ENCODE measurements at regions not wholly inside any gene's neighbourhood (a gene's known extent, or its start where the extent isn't known, plus 50 kb on each side); places are given as distances from the start of the nearest gene placed in this dataset.

DNA sequence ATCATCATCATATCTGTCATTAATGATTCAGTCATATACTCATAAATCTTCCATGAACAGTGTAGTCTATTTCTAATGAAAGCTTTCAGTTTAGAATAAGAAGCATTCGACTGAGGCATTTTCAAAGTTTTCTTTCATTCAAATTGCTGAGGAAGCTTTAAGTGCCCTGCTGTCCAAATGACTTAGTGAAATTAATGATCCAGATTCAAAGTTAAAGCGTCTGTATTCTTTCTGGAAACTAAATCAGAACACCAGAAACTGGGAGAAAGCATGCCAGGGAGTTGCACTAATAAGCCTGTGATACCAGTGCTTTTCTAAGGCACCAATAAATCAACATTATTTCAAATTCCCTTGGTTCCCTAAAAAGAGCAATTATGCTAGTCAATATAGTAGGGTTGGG lies 367.8 kb upstream of the ANO5 start:
- no peak for DNase-seq (ENCODE audit: low read depth in 6 of 9, low spot score in 9 of 9)
- Histone ChIP-seq H3K9me3 (ENCODE audit: control insufficient read depth in 2 of 2, insufficient read depth in 1 of 2, low read length in 1 of 2) (no peaks in the 10 kb centered on the region), H3K36me3 (ENCODE audit: control insufficient read depth in 2 of 2, insufficient read depth in 2 of 2, low read length in 1 of 2) (no peaks in the 10 kb centered on the region), H3K4me3 (ENCODE audit: low read length in 2 of 2) (no peak overlapping the region), H3K4me1 (ENCODE audit: control insufficient read depth in 2 of 2, insufficient read depth in 2 of 2, low read length in 2 of 2) (no peaks in the 10 kb centered on the region), H3K27ac (ENCODE audit: low read depth in 1 of 2, low read length in 1 of 2) (no peak overlapping the region), H3K27me3 (ENCODE audit: control insufficient read depth in 2 of 2, insufficient read depth in 1 of 2, low read length in 1 of 2) (no peaks in the 10 kb centered on the region)
- WGBS = 94% methylated on average over 2 of the region's 2 CpGs

DNA sequence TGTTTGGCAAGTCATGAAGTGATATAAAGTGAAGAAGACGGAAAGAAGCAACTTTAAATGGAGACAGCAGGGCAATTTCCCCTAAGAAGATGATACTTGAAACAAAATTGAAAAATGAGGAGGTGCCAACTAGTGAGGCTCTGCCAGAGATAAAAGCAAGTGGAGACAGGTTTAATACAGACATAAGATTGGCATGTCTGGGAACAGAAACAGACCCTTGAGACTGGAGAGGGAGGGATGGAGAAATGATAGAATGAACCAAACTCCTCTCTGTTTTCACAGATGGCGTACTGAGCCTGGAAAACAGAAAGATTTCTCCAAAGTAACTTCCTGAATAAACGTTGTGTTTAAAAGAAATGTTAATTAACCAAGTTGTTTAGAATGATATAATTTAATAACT lies 354.5 kb upstream of the ANO5 start:
- Histone ChIP-seq H3K9me3 (ENCODE audit: control insufficient read depth in 2 of 2, insufficient read depth in 1 of 2, low read length in 1 of 2) (no peaks in the 10 kb centered on the region), H3K27me3 (ENCODE audit: control insufficient read depth in 2 of 2, insufficient read depth in 1 of 2, low read length in 1 of 2) (no peaks in the 10 kb centered on the region), H3K4me3 (ENCODE audit: low read length in 2 of 2) (no peak overlapping the region), H3K4me1 (ENCODE audit: control insufficient read depth in 2 of 2, insufficient read depth in 2 of 2, low read length in 2 of 2) (no peaks in the 10 kb centered on the region), H3K27ac (ENCODE audit: low read depth in 1 of 2, low read length in 1 of 2) (no peak overlapping the region), H3K36me3 (ENCODE audit: control insufficient read depth in 2 of 2, insufficient read depth in 2 of 2, low read length in 1 of 2) (no peaks in the 10 kb centered on the region)
- no peak for DNase-seq (ENCODE audit: low read depth in 6 of 9, low spot score in 9 of 9)
- WGBS = 85% methylated on average over 3 of the region's 3 CpGs

DNA sequence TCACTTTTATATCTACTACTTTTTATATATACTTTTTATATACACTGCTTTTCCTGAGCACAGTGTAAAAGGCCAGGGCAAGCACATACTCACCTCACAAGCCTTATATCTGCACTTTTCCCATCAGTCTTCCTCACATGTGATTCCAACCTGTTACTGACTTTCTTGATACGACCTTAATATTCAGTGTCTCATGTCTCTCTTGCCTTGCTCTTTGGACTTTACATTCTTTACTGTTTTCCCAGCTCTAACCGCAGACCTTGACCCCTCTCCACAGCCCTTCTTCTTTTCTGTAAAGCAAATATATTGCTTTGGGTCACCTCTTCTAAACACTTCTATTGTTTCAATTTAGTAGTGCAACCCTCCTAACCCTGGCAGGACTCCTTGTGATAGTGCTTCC lies 353.1 kb upstream of the ANO5 start:
- Histone ChIP-seq H3K4me3 (ENCODE audit: low read length in 2 of 2) (no peak overlapping the region), H3K4me1 (ENCODE audit: control insufficient read depth in 2 of 2, insufficient read depth in 2 of 2, low read length in 2 of 2) (no peaks in the 10 kb centered on the region), H3K27ac (ENCODE audit: low read depth in 1 of 2, low read length in 1 of 2) (no peak overlapping the region), H3K36me3 (ENCODE audit: control insufficient read depth in 2 of 2, insufficient read depth in 2 of 2, low read length in 1 of 2) (no peaks in the 10 kb centered on the region), H3K9me3 (ENCODE audit: control insufficient read depth in 2 of 2, insufficient read depth in 1 of 2, low read length in 1 of 2) (no peaks in the 10 kb centered on the region), H3K27me3 (ENCODE audit: control insufficient read depth in 2 of 2, insufficient read depth in 1 of 2, low read length in 1 of 2) (no peaks in the 10 kb centered on the region)
- WGBS = 97% methylated on average over 2 of the region's 2 CpGs
- no peak for DNase-seq (ENCODE audit: low read depth in 6 of 9, low spot score in 9 of 9)

DNA sequence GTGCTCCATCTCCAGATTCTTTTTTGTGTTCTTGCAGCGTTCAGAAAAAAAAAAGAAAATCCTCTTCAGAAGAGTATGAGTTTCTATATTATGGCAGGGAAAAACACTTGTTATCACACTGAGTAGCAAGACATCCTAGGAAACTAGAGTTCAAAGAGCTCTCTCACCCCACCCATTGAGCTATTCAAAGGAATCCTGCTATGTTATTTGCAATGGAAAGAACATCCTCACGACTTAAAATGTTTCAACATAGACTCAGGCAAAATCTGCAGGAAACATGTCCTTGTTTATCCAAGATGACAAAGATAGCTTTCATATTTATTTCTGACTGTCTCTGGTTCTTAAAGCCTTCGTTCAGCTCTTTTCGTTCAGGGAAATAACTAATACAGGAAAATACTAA lies 331.6 kb upstream of the ANO5 start:
- Histone ChIP-seq H3K27ac (ENCODE audit: low read depth in 1 of 2, low read length in 1 of 2) (no peak overlapping the region), H3K4me1 (ENCODE audit: control insufficient read depth in 2 of 2, insufficient read depth in 2 of 2, low read length in 2 of 2) (no peaks in the 10 kb centered on the region), H3K36me3 (ENCODE audit: control insufficient read depth in 2 of 2, insufficient read depth in 2 of 2, low read length in 1 of 2) (no peaks in the 10 kb centered on the region), H3K9me3 (ENCODE audit: control insufficient read depth in 2 of 2, insufficient read depth in 1 of 2, low read length in 1 of 2) (no peaks in the 10 kb centered on the region), H3K4me3 (ENCODE audit: low read length in 2 of 2) (no peak overlapping the region), H3K27me3 (ENCODE audit: control insufficient read depth in 2 of 2, insufficient read depth in 1 of 2, low read length in 1 of 2) (no peaks in the 10 kb centered on the region)
- no peak for DNase-seq (ENCODE audit: low read depth in 6 of 9, low spot score in 9 of 9)
- 53% methylated on average over 4 of the region's 4 CpGs for WGBS

DNA sequence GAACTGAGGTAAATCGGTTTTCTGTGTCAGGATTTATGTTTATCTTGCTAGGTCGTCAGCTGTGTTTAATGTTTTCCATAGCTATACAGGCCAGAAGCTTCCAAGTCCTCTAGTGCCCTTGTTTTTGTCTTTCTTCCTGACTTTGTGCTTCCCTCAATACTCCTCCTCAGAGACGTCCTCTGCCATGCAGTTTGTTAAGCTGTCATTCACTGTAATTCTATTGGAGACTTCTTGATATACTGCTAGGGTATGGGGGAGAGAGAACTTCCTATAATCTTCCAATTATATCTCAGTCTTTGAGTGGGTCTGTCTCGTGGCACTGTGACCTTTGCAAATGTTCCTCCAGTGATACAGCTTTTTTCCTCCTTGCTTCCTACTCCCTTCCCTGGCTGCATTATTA lies 327.3 kb upstream of the ANO5 start:
- 74% methylated on average over 4 of the region's 4 CpGs for WGBS
- DNase-seq (ENCODE audit: low read depth in 6 of 9, low spot score in 9 of 9) = no peak
- H3K9me3 ChIP-seq (ENCODE audit: control insufficient read depth in 2 of 2, insufficient read depth in 1 of 2, low read length in 1 of 2) = no peaks in the 10 kb centered on the region
- no peaks in the 10 kb centered on the region for H3K4me1 ChIP-seq (ENCODE audit: control insufficient read depth in 2 of 2, insufficient read depth in 2 of 2, low read length in 2 of 2)
- no peak overlapping the region for H3K4me3 ChIP-seq (ENCODE audit: low read length in 2 of 2)
- no peak overlapping the region for H3K27ac ChIP-seq (ENCODE audit: low read depth in 1 of 2, low read length in 1 of 2)
- no peaks in the 10 kb centered on the region for H3K36me3 ChIP-seq (ENCODE audit: control insufficient read depth in 2 of 2, insufficient read depth in 2 of 2, low read length in 1 of 2)
- H3K27me3 ChIP-seq (ENCODE audit: control insufficient read depth in 2 of 2, insufficient read depth in 1 of 2, low read length in 1 of 2) = no peaks in the 10 kb centered on the region

DNA sequence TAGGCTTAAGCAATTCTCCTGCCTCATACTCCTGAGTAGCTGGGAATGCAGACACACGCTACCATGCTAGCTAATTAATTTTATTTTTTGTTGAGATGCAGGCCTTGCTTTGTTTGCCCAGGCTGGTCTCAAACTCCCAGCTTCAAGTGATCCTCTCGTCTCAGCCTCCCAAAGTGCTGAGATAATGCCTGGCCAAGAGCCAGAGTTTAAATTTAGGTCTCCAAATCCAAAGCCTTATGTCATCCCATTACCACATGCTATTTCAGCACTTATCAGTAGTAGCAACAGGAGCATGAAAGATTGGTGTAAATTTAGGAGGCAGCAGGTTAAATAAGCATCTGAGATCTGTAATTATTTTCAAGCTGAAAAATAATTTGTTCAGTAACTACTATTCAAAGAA lies 326.1 kb upstream of the ANO5 start:
- H3K9me3 ChIP-seq (ENCODE audit: control insufficient read depth in 2 of 2, insufficient read depth in 1 of 2, low read length in 1 of 2) = no peaks in the 10 kb centered on the region
- H3K27ac ChIP-seq (ENCODE audit: low read depth in 1 of 2, low read length in 1 of 2) = no peak overlapping the region
- WGBS = 89% methylated on average over 2 of the region's 2 CpGs
- no peaks in the 10 kb centered on the region for H3K27me3 ChIP-seq (ENCODE audit: control insufficient read depth in 2 of 2, insufficient read depth in 1 of 2, low read length in 1 of 2)
- no peak overlapping the region for H3K4me3 ChIP-seq (ENCODE audit: low read length in 2 of 2)
- H3K36me3 ChIP-seq (ENCODE audit: control insufficient read depth in 2 of 2, insufficient read depth in 2 of 2, low read length in 1 of 2) = no peaks in the 10 kb centered on the region
- no peaks in the 10 kb centered on the region for H3K4me1 ChIP-seq (ENCODE audit: control insufficient read depth in 2 of 2, insufficient read depth in 2 of 2, low read length in 2 of 2)
- no peak for DNase-seq (ENCODE audit: low read depth in 6 of 9, low spot score in 9 of 9)

DNA sequence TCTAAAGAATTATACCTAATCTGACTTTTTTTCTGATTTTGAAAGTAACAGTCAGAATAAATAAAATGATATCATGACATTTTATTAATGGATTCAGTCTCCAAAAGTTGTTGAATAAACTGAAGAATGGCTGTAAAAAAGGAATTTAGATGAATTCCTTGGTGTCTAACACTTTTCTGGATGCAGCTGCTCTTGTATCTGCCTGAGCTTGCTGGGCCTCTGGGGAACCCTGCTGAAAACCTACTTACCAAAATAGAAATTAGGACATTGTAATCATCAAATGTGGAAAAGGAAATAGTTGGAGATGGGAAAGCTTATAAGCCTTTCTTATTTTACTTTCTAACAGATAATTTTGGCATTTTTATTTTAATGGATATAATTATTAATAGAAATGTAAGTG lies 315.7 kb upstream of the ANO5 start:
- Histone ChIP-seq H3K27ac (ENCODE audit: low read depth in 1 of 2, low read length in 1 of 2) (no peak overlapping the region), H3K4me3 (ENCODE audit: low read length in 2 of 2) (no peak overlapping the region), H3K36me3 (ENCODE audit: control insufficient read depth in 2 of 2, insufficient read depth in 2 of 2, low read length in 1 of 2) (no peaks in the 10 kb centered on the region), H3K4me1 (ENCODE audit: control insufficient read depth in 2 of 2, insufficient read depth in 2 of 2, low read length in 2 of 2) (no peaks in the 10 kb centered on the region), H3K27me3 (ENCODE audit: control insufficient read depth in 2 of 2, insufficient read depth in 1 of 2, low read length in 1 of 2) (no peaks in the 10 kb centered on the region), H3K9me3 (ENCODE audit: control insufficient read depth in 2 of 2, insufficient read depth in 1 of 2, low read length in 1 of 2) (no peaks in the 10 kb centered on the region)
- DNase-seq (ENCODE audit: low read depth in 6 of 9, low spot score in 9 of 9) = no peak

DNA sequence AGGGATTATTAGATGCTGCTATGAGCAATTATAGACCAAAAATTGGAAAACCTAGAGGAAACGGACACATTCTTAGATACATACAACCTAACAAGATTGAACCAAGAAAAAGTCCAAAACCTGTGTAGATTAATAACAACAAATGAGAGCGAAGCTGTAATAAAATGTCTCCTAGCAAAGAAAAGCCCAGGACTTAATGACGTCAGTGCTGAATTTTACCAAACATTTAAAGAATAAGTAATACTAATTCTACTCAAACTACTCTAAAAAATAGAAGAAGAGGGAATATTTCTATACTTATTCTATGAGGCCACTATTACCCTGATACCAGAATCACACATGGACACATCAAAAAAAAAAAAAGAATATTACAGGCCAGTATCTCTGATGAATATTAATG lies 309.5 kb upstream of the ANO5 start:
- no peaks in the 10 kb centered on the region for H3K36me3 ChIP-seq (ENCODE audit: control insufficient read depth in 2 of 2, insufficient read depth in 2 of 2, low read length in 1 of 2)
- DNase-seq (ENCODE audit: low read depth in 6 of 9, low spot score in 9 of 9) = no peak
- no peak overlapping the region for H3K4me3 ChIP-seq (ENCODE audit: low read length in 2 of 2)
- H3K27me3 ChIP-seq (ENCODE audit: control insufficient read depth in 2 of 2, insufficient read depth in 1 of 2, low read length in 1 of 2) = no peaks in the 10 kb centered on the region
- WGBS = 97% methylated on average over 3 of the region's 3 CpGs
- H3K27ac ChIP-seq (ENCODE audit: low read depth in 1 of 2, low read length in 1 of 2) = no peak overlapping the region
- H3K9me3 ChIP-seq (ENCODE audit: control insufficient read depth in 2 of 2, insufficient read depth in 1 of 2, low read length in 1 of 2) = no peaks in the 10 kb centered on the region
- H3K4me1 ChIP-seq (ENCODE audit: control insufficient read depth in 2 of 2, insufficient read depth in 2 of 2, low read length in 2 of 2) = no peaks in the 10 kb centered on the region

DNA sequence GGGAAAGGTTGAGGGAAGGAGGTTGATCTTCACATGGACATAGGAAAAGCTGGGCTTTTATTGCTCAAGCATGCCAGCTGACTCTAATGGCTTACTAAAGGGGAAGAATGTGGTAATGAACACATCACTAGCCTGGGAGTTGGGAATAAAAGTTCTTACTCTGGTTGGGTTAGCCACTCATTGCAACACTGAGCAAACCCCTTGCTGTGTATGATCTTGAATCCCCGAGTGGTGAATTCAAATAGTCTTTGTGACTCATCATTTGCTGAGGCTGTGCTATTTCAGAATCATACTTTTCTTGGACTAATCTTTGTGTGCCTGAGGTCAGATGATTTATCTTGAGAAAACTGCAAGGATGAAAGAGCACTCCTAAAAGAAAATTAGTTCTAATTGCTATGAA lies 304.1 kb upstream of the ANO5 start:
- H3K27me3 ChIP-seq (ENCODE audit: control insufficient read depth in 2 of 2, insufficient read depth in 1 of 2, low read length in 1 of 2) = no peaks in the 10 kb centered on the region
- H3K4me3 ChIP-seq (ENCODE audit: low read length in 2 of 2) = no peak overlapping the region
- 85% methylated on average over 1 of the region's 1 CpG for WGBS

More for the DNA sequence above, 304.1 kb upstream of the ANO5 start:
- Histone ChIP-seq H3K36me3 (ENCODE audit: control insufficient read depth in 2 of 2, insufficient read depth in 2 of 2, low read length in 1 of 2) (no peaks in the 10 kb centered on the region), H3K9me3 (ENCODE audit: control insufficient read depth in 2 of 2, insufficient read depth in 1 of 2, low read length in 1 of 2) (no peaks in the 10 kb centered on the region), H3K27ac (ENCODE audit: low read depth in 1 of 2, low read length in 1 of 2) (no peak overlapping the region), H3K4me1 (ENCODE audit: control insufficient read depth in 2 of 2, insufficient read depth in 2 of 2, low read length in 2 of 2) (no peaks in the 10 kb centered on the region)
- DNase-seq (ENCODE audit: low read depth in 6 of 9, low spot score in 9 of 9) = no peak
